Peyer's patch (tissue), 4 donors: ENCODE measurements at regions not wholly inside any gene's neighbourhood (a gene's known extent, or its start where the extent isn't known, plus 50 kb on each side); places are given as distances from the start of the nearest gene placed in this dataset.
"Not testable (repeated sequence)": the region's sequence is repeated elsewhere in the genome, so short reads cannot be mapped to it uniquely, and the experiment has no call there.

ENCODE experiments used
- POLR2A ChIP-seq, 2 donors: fragments of 450-650 bp; IDR thresholded peaks; one replicate each; pipeline ENCODE4 v1.5.1; 2017; ENCODE audit warnings: antibody characterized with exemption in 2 of 2, mild to moderate bottlenecking in 2 of 2, moderate library complexity in 2 of 2
- TF ChIP-seq, protein P1 (sequence below), 6 experiments: fragments of 450-650 bp in 4 of 6; fragments of 200-600 bp in 2 of 6; sonication (generic) in 1 of 6; IDR thresholded peaks; one replicate each; pipeline ENCODE4 v1.5.1; 2017 to 2019; ENCODE audit warnings: antibody characterized with exemption in 6 of 6, mild to moderate bottlenecking in 3 of 6, moderate library complexity in 1 of 6

DNA sequence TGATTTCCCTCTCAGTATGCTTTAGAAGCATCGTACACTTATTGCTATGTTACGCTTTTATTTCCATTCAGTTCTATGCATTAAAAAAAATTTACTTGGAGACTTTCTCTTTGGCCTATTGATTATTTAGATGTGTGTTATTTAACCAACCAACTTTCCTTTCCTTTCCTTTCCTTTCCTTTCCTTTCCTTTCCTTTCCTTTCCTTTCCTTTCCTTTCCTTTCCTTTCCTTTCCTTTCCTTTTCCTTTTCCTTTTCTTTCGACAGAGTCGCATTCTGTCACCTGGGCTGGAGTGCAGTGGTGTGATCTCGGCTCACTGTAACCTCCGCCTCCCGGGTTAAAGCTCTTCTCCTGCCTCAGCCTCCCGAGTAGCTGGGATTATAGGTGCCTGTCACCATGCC, 502.7 kb upstream of the LARGE1 start:
- TF ChIP-seq, protein P1, sequence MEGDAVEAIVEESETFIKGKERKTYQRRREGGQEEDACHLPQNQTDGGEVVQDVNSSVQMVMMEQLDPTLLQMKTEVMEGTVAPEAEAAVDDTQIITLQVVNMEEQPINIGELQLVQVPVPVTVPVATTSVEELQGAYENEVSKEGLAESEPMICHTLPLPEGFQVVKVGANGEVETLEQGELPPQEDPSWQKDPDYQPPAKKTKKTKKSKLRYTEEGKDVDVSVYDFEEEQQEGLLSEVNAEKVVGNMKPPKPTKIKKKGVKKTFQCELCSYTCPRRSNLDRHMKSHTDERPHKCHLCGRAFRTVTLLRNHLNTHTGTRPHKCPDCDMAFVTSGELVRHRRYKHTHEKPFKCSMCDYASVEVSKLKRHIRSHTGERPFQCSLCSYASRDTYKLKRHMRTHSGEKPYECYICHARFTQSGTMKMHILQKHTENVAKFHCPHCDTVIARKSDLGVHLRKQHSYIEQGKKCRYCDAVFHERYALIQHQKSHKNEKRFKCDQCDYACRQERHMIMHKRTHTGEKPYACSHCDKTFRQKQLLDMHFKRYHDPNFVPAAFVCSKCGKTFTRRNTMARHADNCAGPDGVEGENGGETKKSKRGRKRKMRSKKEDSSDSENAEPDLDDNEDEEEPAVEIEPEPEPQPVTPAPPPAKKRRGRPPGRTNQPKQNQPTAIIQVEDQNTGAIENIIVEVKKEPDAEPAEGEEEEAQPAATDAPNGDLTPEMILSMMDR (IDR thresholded peaks at IDR 0.05): not testable (repeated sequence)
- not testable (repeated sequence) for TF ChIP-seq POLR2A (IDR thresholded peaks at IDR 0.05)
